ENCODE measurements at regions not wholly inside any gene's neighbourhood (a gene's known extent, or its start where the extent isn't known, plus 50 kb on each side); places are given as distances from the start of the nearest gene placed in this dataset.
"Not testable (repeated sequence)": the region's sequence is repeated elsewhere in the genome, so short reads cannot be mapped to it uniquely, and the experiment has no call there.

- DNase-seq: no peak
These were observed 706.6 kb upstream of the ZNF608 start for GRCh38 chr5:125452991-125453390.

GRCh38 chr5:125455041-125455440 lies 708.6 kb upstream of the ZNF608 start:
- DNase-seq: no peak

GRCh38 chr5:125456005-125456404 lies 709.6 kb upstream of the ZNF608 start:
- DNase-seq: not testable (repeated sequence)

GRCh38 chr5:125457617-125458016 lies 711.2 kb upstream of the ZNF608 start:
- no peak for DNase-seq

- not testable (repeated sequence) for DNase-seq
These were observed 712.5 kb upstream of the ZNF608 start for GRCh38 chr5:125458949-125459348.

- no peak for DNase-seq
These were observed 715.2 kb upstream of the ZNF608 start for GRCh38 chr5:125461641-125462072.

GRCh38 chr5:125463466-125464092 lies 717.1 kb upstream of the ZNF608 start:
- DNase-seq: no peak

- DNase-seq: no peak
These were observed 718.5 kb upstream of the ZNF608 start for GRCh38 chr5:125464847-125465432.

GRCh38 chr5:125465703-125466102 lies 719.3 kb upstream of the ZNF608 start:
- DNase-seq: no peak

GRCh38 chr5:125467222-125467621 lies 720.8 kb upstream of the ZNF608 start:
- DNase-seq: no peak

GRCh38 chr5:125470280-125470902 lies 724.0 kb upstream of the ZNF608 start:
- DNase-seq: no peak

GRCh38 chr5:125476901-125477585 lies 730.6 kb upstream of the ZNF608 start:
- no peak for DNase-seq

GRCh38 chr5:125477586-125477975 lies 731.1 kb upstream of the ZNF608 start:
- DNase-seq: no peak

GRCh38 chr5:125478599-125478998 lies 732.2 kb upstream of the ZNF608 start:
- DNase-seq: no peak

- DNase-seq: no peak
These were observed 734.5 kb upstream of the ZNF608 start for GRCh38 chr5:125480911-125481310.

GRCh38 chr5:125481506-125482465 lies 735.3 kb upstream of the ZNF608 start:
- DNase-seq: no peak

GRCh38 chr5:125483609-125484008 lies 737.2 kb upstream of the ZNF608 start:
- DNase-seq: no peak

- no peak for DNase-seq
These were observed 737.9 kb upstream of the ZNF608 start for GRCh38 chr5:125484272-125484741.

- DNase-seq: no peak
These were observed 738.6 kb upstream of the ZNF608 start for GRCh38 chr5:125484742-125485641.

- DNase-seq: no peak
These were observed 739.3 kb upstream of the ZNF608 start for GRCh38 chr5:125485771-125486170.

- DNase-seq: no peak
These were observed 740.2 kb upstream of the ZNF608 start for GRCh38 chr5:125486634-125487033.

All from T-helper 9 cell (primary cell).